ENCODE measurements at regions not wholly inside any gene's neighbourhood (a gene's known extent, or its start where the extent isn't known, plus 50 kb on each side); places are given as distances from the start of the nearest gene placed in this dataset.

GRCh38 chr14:105903971-105904370 is 377.6 kb downstream of the TMEM121 start:
- TF ChIP-seq POLR2A (IDR thresholded peaks at IDR 0.05): no peak
- no peak for TF ChIP-seq CTCF (IDR thresholded peaks at IDR 0.05)
